ENCODE measurements at regions not wholly inside any gene's neighbourhood (a gene's known extent, or its start where the extent isn't known, plus 50 kb on each side); places are given as distances from the start of the nearest gene placed in this dataset.
"Not testable (repeated sequence)": the region's sequence is repeated elsewhere in the genome, so short reads cannot be mapped to it uniquely, and the experiment has no call there.

DNA sequence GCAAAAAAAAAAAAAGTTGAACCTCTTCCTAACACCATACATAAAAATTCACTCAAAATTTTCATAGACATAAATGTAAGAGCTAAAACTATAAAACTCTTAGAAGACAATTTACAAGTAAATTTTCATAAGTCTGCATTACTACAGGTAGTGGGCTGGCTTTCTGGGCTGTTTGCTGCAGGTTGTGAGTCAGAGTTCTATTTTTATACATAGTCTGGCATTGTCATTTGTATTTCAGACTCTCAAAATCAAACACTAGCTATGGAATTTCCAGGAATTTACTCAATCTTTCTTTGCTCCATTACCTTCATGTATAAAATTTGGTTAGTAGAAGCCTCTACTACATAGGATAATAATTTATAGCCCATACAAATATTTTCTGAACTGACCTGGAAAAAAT is 227.2 kb downstream of the COX18 start:
- Histone ChIP-seq H3K9me3 (peaks cover 0 to 6% (median 2%) of the 10 kb centered on the region in 4 donors), H3K27ac (no peak overlapping the region), H3K36me3 (no peaks in the 10 kb centered on the region), H3K27me3 (no peaks in the 10 kb centered on the region), H3K4me1 (no peaks in the 10 kb centered on the region), H3K4me3 (no peak overlapping the region)
- intact Hi-C loops (cut with DNase I; ENCODE audit: low total_unique reads) = no loop called here
- TF ChIP-seq, protein P1, sequence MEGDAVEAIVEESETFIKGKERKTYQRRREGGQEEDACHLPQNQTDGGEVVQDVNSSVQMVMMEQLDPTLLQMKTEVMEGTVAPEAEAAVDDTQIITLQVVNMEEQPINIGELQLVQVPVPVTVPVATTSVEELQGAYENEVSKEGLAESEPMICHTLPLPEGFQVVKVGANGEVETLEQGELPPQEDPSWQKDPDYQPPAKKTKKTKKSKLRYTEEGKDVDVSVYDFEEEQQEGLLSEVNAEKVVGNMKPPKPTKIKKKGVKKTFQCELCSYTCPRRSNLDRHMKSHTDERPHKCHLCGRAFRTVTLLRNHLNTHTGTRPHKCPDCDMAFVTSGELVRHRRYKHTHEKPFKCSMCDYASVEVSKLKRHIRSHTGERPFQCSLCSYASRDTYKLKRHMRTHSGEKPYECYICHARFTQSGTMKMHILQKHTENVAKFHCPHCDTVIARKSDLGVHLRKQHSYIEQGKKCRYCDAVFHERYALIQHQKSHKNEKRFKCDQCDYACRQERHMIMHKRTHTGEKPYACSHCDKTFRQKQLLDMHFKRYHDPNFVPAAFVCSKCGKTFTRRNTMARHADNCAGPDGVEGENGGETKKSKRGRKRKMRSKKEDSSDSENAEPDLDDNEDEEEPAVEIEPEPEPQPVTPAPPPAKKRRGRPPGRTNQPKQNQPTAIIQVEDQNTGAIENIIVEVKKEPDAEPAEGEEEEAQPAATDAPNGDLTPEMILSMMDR (IDR thresholded peaks at IDR 0.05) = no peak
- TF ChIP-seq POLR2AphosphoS5 (IDR thresholded peaks at IDR 0.05) (no peak), POLR2A (IDR thresholded peaks at IDR 0.05) (no peak), EP300 (IDR thresholded peaks at IDR 0.05) (no peak)
- DNase-seq = no peak

DNA sequence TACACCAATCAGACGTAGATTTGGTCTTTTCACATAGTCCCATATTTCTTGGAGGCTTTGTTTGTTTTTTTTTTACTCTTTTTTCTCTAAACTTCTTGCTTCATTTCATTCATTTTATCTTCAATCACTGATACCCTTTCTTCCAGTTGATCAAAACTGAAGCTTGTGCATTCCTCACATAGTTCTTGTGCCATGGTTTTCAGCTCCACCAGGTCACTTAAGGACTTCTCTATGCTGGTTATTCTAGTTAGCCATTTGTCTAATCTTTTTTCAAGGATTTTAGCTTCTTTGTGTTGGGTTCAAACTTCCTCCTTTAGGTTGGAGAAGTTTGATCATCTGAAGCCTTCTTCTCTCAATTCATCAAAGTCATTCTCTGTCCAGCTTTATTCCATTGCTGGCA is 229.3 kb downstream of the COX18 start:
- H3K4me3 ChIP-seq; H3K27ac ChIP-seq; H3K36me3 ChIP-seq; DNase-seq; H3K9me3 ChIP-seq; intact Hi-C loops (cut with DNase I; ENCODE audit: low total_unique reads); H3K4me1 ChIP-seq; H3K27me3 ChIP-seq: not testable (repeated sequence)
- 30 to 47% (median 33%) methylated on average over 1 of the region's 1 CpG for WGBS, 5 donors

DNA sequence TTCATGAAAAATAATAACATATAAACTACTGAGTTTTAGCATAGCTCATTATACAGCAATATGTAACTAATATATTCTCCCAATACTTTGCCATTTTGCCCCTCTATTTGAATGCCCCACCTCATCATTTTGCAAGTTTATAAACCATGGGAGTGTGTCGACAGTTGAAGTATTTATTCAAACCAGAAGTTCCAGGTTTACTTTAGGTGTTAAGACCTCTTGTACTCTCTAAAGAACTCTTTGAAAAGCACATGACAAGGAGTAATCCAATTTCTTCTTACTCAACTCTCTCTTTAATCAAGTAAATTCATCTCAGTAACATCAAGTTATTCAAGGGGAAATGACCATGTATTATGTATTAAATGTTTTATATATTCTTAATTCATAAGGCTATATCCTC is 240.7 kb downstream of the COX18 start:
- intact Hi-C loops (cut with DNase I; ENCODE audit: low total_unique reads) = no loop called here
- Histone ChIP-seq H3K27me3 (no peaks in the 10 kb centered on the region), H3K4me3 (no peak overlapping the region), H3K9me3 (peaks cover 0 to 12% (median 10%) of the 10 kb centered on the region in 4 donors), H3K36me3 (no peaks in the 10 kb centered on the region), H3K4me1 (no peaks in the 10 kb centered on the region), H3K27ac (no peak overlapping the region)
- DNase-seq = no peak
- TF ChIP-seq POLR2A (IDR thresholded peaks at IDR 0.05) (no peak), EP300 (IDR thresholded peaks at IDR 0.05) (no peak), POLR2AphosphoS5 (IDR thresholded peaks at IDR 0.05) (no peak)
- TF ChIP-seq, protein P1 (IDR thresholded peaks at IDR 0.05) = no peak
- 64 to 94% (median 81%) methylated on average over 1 of the region's 1 CpG for WGBS, 5 donors

DNA sequence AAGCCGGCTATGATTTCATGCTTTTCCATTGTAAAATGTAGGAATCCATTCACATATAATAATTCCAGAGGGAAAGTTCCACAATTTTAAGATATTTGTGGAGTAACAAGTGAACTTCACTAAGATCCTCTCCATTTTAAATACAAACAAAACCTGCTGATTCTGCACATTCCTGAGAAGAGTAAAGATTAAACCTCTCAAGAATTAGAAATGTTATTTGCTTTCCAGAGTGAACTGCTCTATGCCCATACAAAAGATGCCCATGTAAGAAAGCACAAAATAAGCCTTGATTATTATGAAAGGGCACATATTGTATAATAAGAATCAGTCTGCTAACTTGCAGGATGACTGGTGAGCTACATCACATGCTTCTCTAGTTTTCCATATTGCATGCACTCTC is 241.5 kb downstream of the COX18 start:
- intact Hi-C loops (cut with DNase I; ENCODE audit: low total_unique reads) = no loop called here
- no peak for DNase-seq
- TF ChIP-seq POLR2A (IDR thresholded peaks at IDR 0.05) (no peak), POLR2AphosphoS5 (IDR thresholded peaks at IDR 0.05) (no peak), EP300 (IDR thresholded peaks at IDR 0.05) (no peak)
- TF ChIP-seq, protein P1 (IDR thresholded peaks at IDR 0.05) = no peak
- Histone ChIP-seq H3K4me1 (no peaks in the 10 kb centered on the region), H3K9me3 (peaks cover 0 to 6% (median 2%) of the 10 kb centered on the region in 4 donors), H3K4me3 (no peak overlapping the region), H3K27ac (no peak overlapping the region), H3K27me3 (no peaks in the 10 kb centered on the region), H3K36me3 (no peaks in the 10 kb centered on the region)
- WGBS, 5 donors = 80 to 90% (median 86%) methylated on average over 1 of the region's 1 CpG

DNA sequence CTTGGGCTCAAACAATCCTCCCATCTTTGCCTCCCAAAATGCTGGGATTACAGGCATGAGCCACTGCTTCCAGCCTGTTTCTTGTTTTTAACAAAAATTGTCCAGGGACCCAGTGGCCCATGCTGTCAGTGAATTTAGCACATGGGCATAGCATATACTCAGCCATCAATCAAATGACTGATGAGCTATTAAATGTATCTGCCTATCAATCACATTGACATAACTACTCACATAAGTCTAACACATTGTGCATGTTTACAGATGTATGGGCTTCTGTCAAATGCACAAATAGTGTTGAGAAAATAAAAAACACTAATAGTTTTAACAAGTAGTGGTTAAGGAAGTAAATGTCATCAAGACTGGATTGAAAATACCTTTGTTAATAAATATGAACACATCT is 249.4 kb downstream of the COX18 start:
- H3K27ac ChIP-seq = no peak overlapping the region
- no peaks in the 10 kb centered on the region for H3K9me3 ChIP-seq
- no peaks in the 10 kb centered on the region for H3K36me3 ChIP-seq
- no peaks in the 10 kb centered on the region for H3K4me1 ChIP-seq
- no peak for DNase-seq
- intact Hi-C loops (cut with DNase I; ENCODE audit: low total_unique reads) = no loop called here
- TF ChIP-seq POLR2A (IDR thresholded peaks at IDR 0.05) = no peak
- TF ChIP-seq EP300 (IDR thresholded peaks at IDR 0.05) = no peak
- TF ChIP-seq, protein P1 (IDR thresholded peaks at IDR 0.05) = no peak
- no peak for TF ChIP-seq POLR2AphosphoS5 (IDR thresholded peaks at IDR 0.05)
- H3K27me3 ChIP-seq = no peaks in the 10 kb centered on the region
- H3K4me3 ChIP-seq = no peak overlapping the region

All from stomach (tissue), 8 donors.